WERI-Rb-1 (cell line): ENCODE measurements at regions not wholly inside any gene's neighbourhood (a gene's known extent, or its start where the extent isn't known, plus 50 kb on each side); places are given as distances from the start of the nearest gene placed in this dataset.
"Not testable (repeated sequence)": the region's sequence is repeated elsewhere in the genome, so short reads cannot be mapped to it uniquely, and the experiment has no call there.

ENCODE experiments used
- DNase-seq: peaks from one replicate; pipeline ENCODE4 v3.0.0-alpha.2; 2020
- H3K27ac ChIP-seq: fragments of 250-450 bp; sonication (Bioruptor Pico); 2 replicates; pipeline ENCODE4 v1.5.1; 2020; ENCODE audit warnings: mild to moderate bottlenecking, moderate library complexity
- H3K27me3 ChIP-seq: fragments of 250-450 bp; sonication (Bioruptor Pico); 2 replicates; pipeline ENCODE4 v1.5.1; 2021; ENCODE audit warnings: mild to moderate bottlenecking, low read depth, moderate library complexity; ENCODE audit not compliant: insufficient read depth, severe bottlenecking
- H3K36me3 ChIP-seq: fragments of 250-450 bp; sonication (Bioruptor Pico); 2 replicates; pipeline ENCODE4 v1.5.1; 2020; ENCODE audit warnings: mild to moderate bottlenecking, moderate library complexity
- H3K4me3 ChIP-seq: 2 replicates; pipeline ENCODE4 v1.5.1; 2011; ENCODE audit warnings: low read depth, mild to moderate bottlenecking, control low read depth, low read length
- H3K9me3 ChIP-seq: fragments of 250-450 bp; sonication (Bioruptor Pico); 2 replicates; pipeline ENCODE4 v1.5.1; 2021; ENCODE audit warnings: mild to moderate bottlenecking, moderate library complexity; ENCODE audit not compliant: severe bottlenecking

GRCh38 chr2:111258318-111258717, 137.6 kb downstream of the BCL2L11 start:
- not testable (repeated sequence) for H3K27me3 ChIP-seq, H3K27ac ChIP-seq, H3K4me3 ChIP-seq, H3K36me3 ChIP-seq, H3K9me3 ChIP-seq, DNase-seq

GRCh38 chr2:111262627-111263379, 142.1 kb downstream of the BCL2L11 start:
- H3K27ac ChIP-seq, DNase-seq, H3K36me3 ChIP-seq, H3K27me3 ChIP-seq, H3K4me3 ChIP-seq, H3K9me3 ChIP-seq: not testable (repeated sequence)

GRCh38 chr2:111263380-111264017, 142.8 kb downstream of the BCL2L11 start:
- not testable (repeated sequence) for H3K36me3 ChIP-seq, H3K9me3 ChIP-seq, H3K27ac ChIP-seq, H3K4me3 ChIP-seq, DNase-seq, H3K27me3 ChIP-seq

DNA sequence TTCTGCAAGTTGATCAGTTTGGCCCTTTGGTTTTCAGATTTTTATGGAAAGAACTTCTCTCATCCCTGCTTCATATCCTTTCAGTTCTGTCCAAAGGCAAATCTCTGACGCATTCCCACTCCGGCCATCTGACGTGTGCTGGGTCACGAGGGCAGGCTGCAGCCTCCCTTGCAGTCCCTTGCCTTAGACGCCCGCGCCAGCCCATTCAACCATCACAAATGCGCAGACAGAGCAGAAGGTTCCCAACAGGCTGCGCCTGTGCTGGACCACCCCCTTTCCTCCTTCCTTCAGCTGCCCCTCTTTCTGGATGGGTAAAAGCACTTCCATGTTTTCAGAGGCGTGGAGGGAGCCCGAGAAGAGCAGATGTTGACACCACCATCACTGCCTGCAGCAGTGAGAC, 144.2 kb downstream of the BCL2L11 start:
- DNase-seq, H3K9me3 ChIP-seq, H3K4me3 ChIP-seq, H3K27ac ChIP-seq, H3K27me3 ChIP-seq, H3K36me3 ChIP-seq: not testable (repeated sequence)

- H3K9me3 ChIP-seq, H3K36me3 ChIP-seq, H3K27ac ChIP-seq, H3K27me3 ChIP-seq, DNase-seq, H3K4me3 ChIP-seq: not testable (repeated sequence)
These were observed 145.8 kb downstream of the BCL2L11 start for GRCh38 chr2:111266556-111266955.

DNA sequence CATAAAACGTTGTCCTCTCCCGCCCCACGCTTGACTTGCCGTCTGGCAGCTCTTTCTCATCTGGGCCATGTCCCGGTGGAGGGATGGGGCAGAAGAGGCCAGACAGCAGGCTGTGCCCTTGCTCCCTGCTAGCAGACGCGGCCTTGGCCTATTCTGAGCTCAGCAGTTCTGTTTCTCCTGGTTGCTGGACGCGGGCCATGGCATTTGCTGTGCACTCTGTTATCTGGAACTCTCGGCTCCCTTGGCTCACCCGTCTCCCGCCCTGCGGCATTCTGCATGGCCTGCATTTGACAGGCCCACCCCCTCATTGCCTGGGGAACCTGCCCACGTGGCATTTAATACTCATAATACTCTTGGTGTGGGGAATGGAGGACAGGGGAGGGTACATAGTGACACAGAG, 146.3 kb downstream of the BCL2L11 start:
- H3K27me3 ChIP-seq, H3K4me3 ChIP-seq, H3K27ac ChIP-seq, DNase-seq, H3K9me3 ChIP-seq, H3K36me3 ChIP-seq: not testable (repeated sequence)

GRCh38 chr2:111269761-111270323, 149.1 kb downstream of the BCL2L11 start:
- DNase-seq, H3K4me3 ChIP-seq: not testable (repeated sequence)

DNA sequence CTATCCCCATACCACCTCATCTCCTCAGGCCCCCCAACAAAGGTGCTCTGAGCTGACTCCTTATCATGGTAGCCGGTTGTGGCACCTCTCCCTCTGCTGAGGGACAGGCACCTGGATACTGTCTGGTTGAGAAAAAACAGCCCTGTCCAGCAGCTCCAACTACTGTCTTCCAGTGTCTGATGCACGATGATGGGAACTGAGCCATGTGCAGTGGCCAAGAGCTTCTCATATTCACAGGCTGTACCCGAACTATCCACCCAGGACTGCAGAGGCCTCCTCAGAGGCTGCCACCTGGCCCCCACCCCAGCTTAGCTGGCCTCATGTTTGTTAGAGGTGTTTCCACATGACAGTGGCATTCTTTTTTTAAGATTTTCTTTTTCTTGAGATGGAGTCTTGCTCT, 149.9 kb downstream of the BCL2L11 start:
- not testable (repeated sequence) for H3K9me3 ChIP-seq, H3K36me3 ChIP-seq, H3K27ac ChIP-seq, H3K4me3 ChIP-seq, H3K27me3 ChIP-seq, DNase-seq

More at GRCh38 chr2:111269761-111270323, 149.1 kb downstream of the BCL2L11 start:
- not testable (repeated sequence) for H3K27ac ChIP-seq, H3K27me3 ChIP-seq, H3K36me3 ChIP-seq, H3K9me3 ChIP-seq

DNA sequence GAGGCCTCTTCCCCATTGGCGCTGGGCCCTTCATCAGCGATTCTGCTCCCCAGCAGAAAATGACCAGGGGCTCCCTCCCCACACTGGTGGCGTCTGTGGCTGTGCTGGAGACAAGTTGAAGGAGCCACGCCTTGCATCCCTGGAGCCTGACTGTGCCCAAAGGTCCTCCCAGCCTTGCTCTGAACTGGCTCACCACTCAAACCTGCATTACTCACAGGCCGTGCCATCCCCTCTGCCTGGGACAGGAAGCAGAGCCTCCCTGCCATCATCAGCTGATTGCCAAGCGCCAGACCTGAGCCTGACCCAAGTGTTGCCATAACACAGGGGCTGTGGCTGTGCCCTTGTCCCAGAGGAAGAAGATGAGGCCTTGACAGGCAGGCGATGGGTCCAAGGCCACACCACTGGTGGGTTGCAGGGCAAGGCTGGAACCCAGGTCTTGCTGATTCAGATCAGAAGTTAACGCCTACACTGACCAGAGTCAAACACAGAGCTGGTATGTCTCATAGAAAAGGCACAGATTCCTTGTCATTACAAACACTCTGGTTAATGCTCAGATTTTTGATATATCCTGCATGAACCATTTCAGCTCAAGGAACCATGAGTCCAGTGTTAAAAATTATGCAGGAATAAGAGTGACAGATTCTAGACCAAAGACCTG, 151.1 kb downstream of the BCL2L11 start:
- H3K27me3 ChIP-seq, H3K36me3 ChIP-seq, DNase-seq: not testable (repeated sequence)

GRCh38 chr2:111273007-111273406, 152.3 kb downstream of the BCL2L11 start:
- H3K27me3 ChIP-seq, H3K9me3 ChIP-seq: not testable (repeated sequence)

More for the DNA sequence above, 151.1 kb downstream of the BCL2L11 start:
- not testable (repeated sequence) for H3K27ac ChIP-seq, H3K4me3 ChIP-seq, H3K9me3 ChIP-seq

GRCh38 chr2:111275047-111275853, 154.5 kb downstream of the BCL2L11 start:
- not testable (repeated sequence) for H3K27me3 ChIP-seq, DNase-seq, H3K27ac ChIP-seq, H3K9me3 ChIP-seq, H3K36me3 ChIP-seq, H3K4me3 ChIP-seq

More at GRCh38 chr2:111273007-111273406, 152.3 kb downstream of the BCL2L11 start:
- DNase-seq, H3K4me3 ChIP-seq, H3K27ac ChIP-seq, H3K36me3 ChIP-seq: not testable (repeated sequence)

DNA sequence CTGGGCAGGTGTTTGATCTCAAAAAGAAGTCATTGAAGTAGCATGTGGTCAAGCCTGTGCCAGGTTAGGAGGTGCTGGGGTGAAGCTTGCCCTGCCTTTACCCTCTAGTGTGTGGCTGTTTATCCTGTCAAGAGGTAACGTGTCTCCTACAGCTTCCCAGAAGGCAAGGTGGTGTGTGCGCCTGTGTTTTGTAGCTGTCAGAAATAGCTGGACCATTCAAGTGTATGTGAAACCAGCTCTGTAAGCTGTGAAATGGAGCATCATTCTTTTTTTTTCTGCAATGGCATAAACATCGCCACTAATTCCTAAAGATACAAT, 155.1 kb downstream of the BCL2L11 start:
- H3K36me3 ChIP-seq, H3K27ac ChIP-seq, H3K4me3 ChIP-seq, H3K9me3 ChIP-seq, H3K27me3 ChIP-seq, DNase-seq: not testable (repeated sequence)

DNA sequence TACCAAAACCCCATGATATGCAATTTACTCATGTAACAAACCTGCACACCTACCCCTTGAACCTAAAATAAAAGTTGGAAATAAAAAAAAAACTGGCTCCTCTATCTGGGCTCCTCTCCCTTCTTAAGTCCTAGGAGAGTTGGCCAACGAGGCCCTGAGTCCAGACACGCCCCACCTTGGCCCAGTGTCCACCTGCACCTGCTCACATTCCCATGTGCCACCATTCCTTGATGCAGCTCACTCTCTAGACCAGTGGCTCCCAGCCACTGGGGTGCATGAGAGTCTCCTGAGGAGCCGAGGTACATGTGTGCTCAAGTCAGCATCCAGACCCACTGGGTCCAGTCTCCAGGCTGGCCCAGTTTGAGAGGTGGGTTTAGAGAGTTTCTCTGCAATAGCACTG, 157.4 kb downstream of the BCL2L11 start:
- not testable (repeated sequence) for H3K4me3 ChIP-seq, H3K27ac ChIP-seq, H3K27me3 ChIP-seq, H3K9me3 ChIP-seq, DNase-seq, H3K36me3 ChIP-seq

DNA sequence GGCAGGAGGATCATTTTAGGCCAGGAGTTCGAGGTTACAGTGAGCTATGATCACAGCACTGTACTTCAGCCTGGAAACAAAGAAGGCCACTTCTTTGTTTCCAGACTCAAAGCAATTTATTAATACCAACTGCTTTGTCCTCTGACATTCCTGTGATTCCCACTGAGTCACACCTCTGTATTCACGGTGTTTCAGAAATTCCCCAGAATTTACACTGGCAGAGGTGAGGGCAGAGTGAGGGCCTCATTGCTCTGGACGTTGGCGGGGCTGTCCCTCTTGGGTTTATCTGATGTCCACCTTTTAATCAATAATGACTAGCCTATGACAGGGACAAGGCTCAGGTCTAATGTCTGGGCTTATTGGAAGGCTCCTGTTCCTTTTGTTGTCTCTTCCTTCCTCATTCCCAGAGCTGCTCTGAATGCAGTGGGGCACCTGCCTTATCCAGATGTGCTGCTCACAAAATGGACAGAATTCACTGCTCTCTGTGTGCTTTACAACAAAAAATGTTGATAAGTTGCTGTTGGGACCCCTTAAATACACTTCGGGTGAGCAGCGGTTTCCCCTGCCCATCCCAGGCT, 160.1 kb downstream of the BCL2L11 start:
- not testable (repeated sequence) for H3K27me3 ChIP-seq, H3K9me3 ChIP-seq, H3K36me3 ChIP-seq, H3K4me3 ChIP-seq, DNase-seq, H3K27ac ChIP-seq
